Spleen (tissue), 11 donors: ENCODE measurements at regions not wholly inside any gene's neighbourhood (a gene's known extent, or its start where the extent isn't known, plus 50 kb on each side); places are given as distances from the start of the nearest gene placed in this dataset.

Experiments
- DNase-seq: peaks from one replicate; pipeline ENCODE4 v3.0.0-alpha.2; 2020
- H3K27ac ChIP-seq, 8 donors: fragments of 200-600 bp; sonication (generic) in 7 of 8; 1 replicate in 4 of 8; 2 replicates in 4 of 8; pipeline versions ENCODE4 v1.5.0 to v1.8.0; 2016 to 2021; ENCODE audit warnings: inconsistent platforms in 4 of 8, mild to moderate bottlenecking in 4 of 8, moderate library complexity in 1 of 8
- H3K27me3 ChIP-seq, 7 donors: fragments of 200-600 bp; sonication (generic) in 6 of 7; replicated peaks in 1 of 7; 1 replicate in 4 of 7; 2 replicates in 3 of 7; pipeline versions ENCODE4 v1.5.0 to v1.8.0; 2016 to 2021; ENCODE audit warnings: inconsistent platforms in 3 of 7, mild to moderate bottlenecking in 1 of 7
- H3K36me3 ChIP-seq, 6 donors: fragments of 200-600 bp; sonication (generic) in 5 of 6; 1 replicate in 4 of 6; 2 replicates in 2 of 6; pipeline versions ENCODE4 v1.5.0 to v1.8.0; 2016 to 2021; ENCODE audit warnings: inconsistent platforms in 2 of 6
- H3K4me1 ChIP-seq, 6 donors: fragments of 200-600 bp; sonication (generic) in 5 of 6; 1 replicate in 3 of 6; 2 replicates in 3 of 6; pipeline versions ENCODE4 v1.5.0 to v1.8.0; 2016 to 2021; ENCODE audit warnings: inconsistent platforms in 3 of 6
- H3K4me3 ChIP-seq, 8 donors: fragments of 200-600 bp; sonication (generic) in 7 of 8; 1 replicate in 4 of 8; 2 replicates in 4 of 8; pipeline versions ENCODE4 v1.5.0 to v1.8.0; 2016 to 2021; ENCODE audit warnings: inconsistent platforms in 4 of 8, mild to moderate bottlenecking in 4 of 8, moderate library complexity in 2 of 8
- H3K9me3 ChIP-seq, 8 donors: fragments of 200-600 bp; sonication (generic) in 7 of 8; 1 replicate in 4 of 8; 2 replicates in 4 of 8; pipeline versions ENCODE4 v1.5.0 to v1.8.0; 2016 to 2021; ENCODE audit warnings: inconsistent platforms in 4 of 8
- POLR2A ChIP-seq, 3 donors: fragments of 450-650 bp; IDR thresholded peaks; one replicate each; pipeline ENCODE4 v1.5.1; 2017; ENCODE audit warnings: antibody characterized with exemption in 3 of 3, mild to moderate bottlenecking in 1 of 3
- POLR2AphosphoS5 ChIP-seq, 3 donors: sonication (generic); formaldehyde crosslinking; IDR thresholded peaks; one replicate each; pipeline ENCODE4 v1.5.1; 2017; ENCODE audit warnings: antibody characterized with exemption in 3 of 3
- WGBS, 5 donors: extraction: QIAGEN DNeasy Blood & Tissue Kit in 3 of 5; methylation state at CpG; one replicate each; pipeline versions ENCODE4 v1.1.5 to v1.1.7; 2013 to 2018; 5-methylcytosine and 5-hydroxymethylcytosine counted together
- intact Hi-C: fragments of 100-400 bp; cut with DNase I; formaldehyde crosslinking; loops from one replicate; pipeline ENCODE4 v1.15.0; 2023; ENCODE audit warnings: low total_unique reads
- TF ChIP-seq, protein P1 (sequence below), 11 experiments: fragments of 200-600 bp in 7 of 11; fragments of 450-650 bp in 4 of 11; sonication (generic) in 4 of 11; IDR thresholded peaks in 8 of 11; conservative IDR thresholded peaks in 3 of 11; 1 replicate in 7 of 11; 2 replicates in 4 of 11; pipeline versions ENCODE4 v1.4.0 to v1.8.0; 2016 to 2021; ENCODE audit warnings: antibody characterized with exemption in 11 of 11, inconsistent platforms in 4 of 11, mild to moderate bottlenecking in 1 of 11
- donor health status: healthy with polysubstance abuse.
- donor health status: DM: no; HTN: no; CAD: no; lungs with moderate emphysema.
- donor health status: DM: no; HTN: no; CAD: no.
- donor health status: Bipolar disorder and iron deficiency.
- donor health status: healthy.
- donor health status: DM: no; HTN: no; CAD: no.
- donor health status: DM: yes; HTN: yes; CAD: no.

- DNase-seq = no peak
- Histone ChIP-seq H3K27me3 (no peaks in the 10 kb centered on the region), H3K27ac (no peak overlapping the region), H3K4me1 (no peaks in the 10 kb centered on the region), H3K36me3 (no peaks in the 10 kb centered on the region), H3K4me3 (no peak overlapping the region), H3K9me3 (peaks cover 0 to 23% (median 0%) of the 10 kb centered on the region in 8 donors)
- TF ChIP-seq POLR2AphosphoS5 (IDR thresholded peaks at IDR 0.05) = no peak
- TF ChIP-seq, protein P1, sequence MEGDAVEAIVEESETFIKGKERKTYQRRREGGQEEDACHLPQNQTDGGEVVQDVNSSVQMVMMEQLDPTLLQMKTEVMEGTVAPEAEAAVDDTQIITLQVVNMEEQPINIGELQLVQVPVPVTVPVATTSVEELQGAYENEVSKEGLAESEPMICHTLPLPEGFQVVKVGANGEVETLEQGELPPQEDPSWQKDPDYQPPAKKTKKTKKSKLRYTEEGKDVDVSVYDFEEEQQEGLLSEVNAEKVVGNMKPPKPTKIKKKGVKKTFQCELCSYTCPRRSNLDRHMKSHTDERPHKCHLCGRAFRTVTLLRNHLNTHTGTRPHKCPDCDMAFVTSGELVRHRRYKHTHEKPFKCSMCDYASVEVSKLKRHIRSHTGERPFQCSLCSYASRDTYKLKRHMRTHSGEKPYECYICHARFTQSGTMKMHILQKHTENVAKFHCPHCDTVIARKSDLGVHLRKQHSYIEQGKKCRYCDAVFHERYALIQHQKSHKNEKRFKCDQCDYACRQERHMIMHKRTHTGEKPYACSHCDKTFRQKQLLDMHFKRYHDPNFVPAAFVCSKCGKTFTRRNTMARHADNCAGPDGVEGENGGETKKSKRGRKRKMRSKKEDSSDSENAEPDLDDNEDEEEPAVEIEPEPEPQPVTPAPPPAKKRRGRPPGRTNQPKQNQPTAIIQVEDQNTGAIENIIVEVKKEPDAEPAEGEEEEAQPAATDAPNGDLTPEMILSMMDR (IDR thresholded peaks at IDR 0.05 in 8 of 11, conservative IDR thresholded peaks at IDR 0.05 in 3 of 11) = no peak
- no peak for TF ChIP-seq POLR2A (IDR thresholded peaks at IDR 0.05)
- WGBS, 5 donors = 68 to 79% (median 70%) methylated on average over 5 of the region's 5 CpGs; no CpG with 5 or more reads in 2 of the 5 donors
- intact Hi-C loops = no loop called here
These were observed 177.5 kb upstream of the HSFY2 start for GRCh38 chrY:18951019-18951418.

DNA sequence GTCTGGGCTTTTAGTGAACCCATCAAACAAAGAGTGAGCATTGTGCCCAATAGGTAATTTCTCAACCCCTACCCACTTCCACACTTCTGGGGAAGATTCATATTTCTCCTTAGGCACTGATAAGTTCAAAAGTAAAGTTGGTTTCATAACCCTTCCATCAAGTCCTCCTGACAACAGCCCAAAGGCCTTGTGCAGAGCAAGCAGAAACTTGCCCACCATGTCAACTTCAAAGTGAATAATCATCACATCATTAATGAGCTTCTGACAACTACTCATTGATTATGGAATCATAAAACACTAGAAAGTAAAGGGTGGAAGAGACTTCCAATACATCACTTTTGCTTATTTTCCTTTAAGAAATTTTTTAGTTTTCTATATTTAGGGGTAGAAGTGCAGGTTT lies 163.3 kb upstream of the HSFY2 start:
- no peak overlapping the region for H3K4me3 ChIP-seq
- H3K36me3 ChIP-seq = no peaks in the 10 kb centered on the region
- H3K4me1 ChIP-seq = no peaks in the 10 kb centered on the region
- no peak for DNase-seq
- no peak overlapping the region for H3K27ac ChIP-seq
- no peaks in the 10 kb centered on the region for H3K27me3 ChIP-seq
- TF ChIP-seq, protein P1 (IDR thresholded peaks at IDR 0.05 in 8 of 11, conservative IDR thresholded peaks at IDR 0.05 in 3 of 11) = no peak
- no peak for TF ChIP-seq POLR2AphosphoS5 (IDR thresholded peaks at IDR 0.05)
- no peak for TF ChIP-seq POLR2A (IDR thresholded peaks at IDR 0.05)
- intact Hi-C loops = no loop called here
- no peaks in the 10 kb centered on the region for H3K9me3 ChIP-seq

DNA sequence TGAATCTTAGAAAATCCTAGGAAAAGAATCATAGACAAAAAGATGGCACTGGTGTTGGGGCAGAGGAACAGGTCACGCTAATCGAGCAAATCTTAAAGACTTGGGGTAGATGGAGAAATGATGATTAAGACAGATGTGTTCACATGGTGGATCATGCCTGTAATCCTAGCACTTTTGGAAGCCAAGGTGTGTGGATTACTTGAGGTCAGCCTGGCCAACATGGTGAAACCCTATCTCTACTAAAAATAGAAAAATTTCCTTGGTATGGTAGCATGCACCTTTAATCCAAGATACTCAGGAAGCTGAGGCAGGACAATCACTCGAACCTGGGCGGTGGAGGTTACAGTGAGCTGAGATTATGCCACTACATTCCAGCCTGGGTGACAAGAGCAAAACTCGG lies 145.7 kb upstream of the HSFY2 start:
- TF ChIP-seq, protein P1 (IDR thresholded peaks at IDR 0.05 in 8 of 11, conservative IDR thresholded peaks at IDR 0.05 in 3 of 11) = no peak
- TF ChIP-seq POLR2AphosphoS5 (IDR thresholded peaks at IDR 0.05) = no peak
- no peak for TF ChIP-seq POLR2A (IDR thresholded peaks at IDR 0.05)
- Histone ChIP-seq H3K4me3 (no peak overlapping the region), H3K27me3 (no peaks in the 10 kb centered on the region), H3K27ac (no peak overlapping the region), H3K36me3 (no peaks in the 10 kb centered on the region), H3K4me1 (no peaks in the 10 kb centered on the region), H3K9me3 (no peaks in the 10 kb centered on the region)
- 80 to 96% (median 93%) methylated on average over 5 of the region's 5 CpGs; no CpG with 5 or more reads in 2 of the 5 donors for WGBS, 5 donors
- DNase-seq = no peak
- intact Hi-C loops = no loop called here

- no peaks in the 10 kb centered on the region for H3K9me3 ChIP-seq
- no peak for DNase-seq
- intact Hi-C loops = no loop called here
- no peak overlapping the region for H3K4me3 ChIP-seq
- no peak overlapping the region for H3K27ac ChIP-seq
- TF ChIP-seq, protein P1 (IDR thresholded peaks at IDR 0.05 in 8 of 11, conservative IDR thresholded peaks at IDR 0.05 in 3 of 11) = no peak
- TF ChIP-seq POLR2A (IDR thresholded peaks at IDR 0.05) (no peak), POLR2AphosphoS5 (IDR thresholded peaks at IDR 0.05) (no peak)
- H3K4me1 ChIP-seq = no peaks in the 10 kb centered on the region
- 84 to 92% (median 87%) methylated on average over 2 of the region's 2 CpGs; no CpG with 5 or more reads in 2 of the 5 donors for WGBS, 5 donors
- no peaks in the 10 kb centered on the region for H3K27me3 ChIP-seq
- no peaks in the 10 kb centered on the region for H3K36me3 ChIP-seq
These were observed 139.3 kb upstream of the HSFY2 start for GRCh38 chrY:18912846-18913245.
